ENCODE measurements at regions not wholly inside any gene's neighbourhood (a gene's known extent, or its start where the extent isn't known, plus 50 kb on each side); places are given as distances from the start of the nearest gene placed in this dataset.

GRCh38 chr6:95208621-95209020, 368.7 kb upstream of the MANEA start:
- Histone ChIP-seq H3K4me3 (replicated peaks in 1 of 3; ENCODE audit: low read depth in 2 of 3, low read length in 3 of 3) (no peak overlapping the region), H2AFZ (ENCODE audit: insufficient read depth, low read depth, low read length, poor library complexity, severe bottlenecking) (no peak overlapping the region), H3K9me3 (replicated peaks in 1 of 2; ENCODE audit: control insufficient read depth in 1 of 2, insufficient read depth in 1 of 2, low read length in 2 of 2) (no peaks in the 10 kb centered on the region), H3K4me1 (ENCODE audit: control insufficient read depth in 1 of 2, insufficient read depth in 2 of 2, low read length in 2 of 2) (no peaks in the 10 kb centered on the region), H3K27ac (ENCODE audit: low read depth in 1 of 2, low read length in 2 of 2) (no peak overlapping the region), H3K36me3 (replicated peaks in 1 of 2; ENCODE audit: control insufficient read depth in 1 of 2, insufficient read depth in 2 of 2, low read length in 2 of 2) (no peaks in the 10 kb centered on the region), H3K79me2 (ENCODE audit: insufficient read depth, low read length) (no peaks in the 10 kb centered on the region), H3K9ac (ENCODE audit: insufficient read depth, low read length, poor library complexity, severe bottlenecking) (no peak overlapping the region), H4K20me1 (ENCODE audit: insufficient read depth, low read length) (no peaks in the 10 kb centered on the region), H3K4me2 (replicated peaks; ENCODE audit: extremely low read depth, low read length, poor library complexity, severe bottlenecking) (no peak overlapping the region), H3K27me3 (ENCODE audit: control insufficient read depth in 2 of 2, insufficient read depth in 2 of 2, low read length in 2 of 2) (no peaks in the 10 kb centered on the region)
- H3K27ac Mint-ChIP-seq = no peak overlapping the region
- intact Hi-C loops (cut with micrococcal nuclease) = no loop called here
- no peaks in the 10 kb centered on the region for H3K4me1 Mint-ChIP-seq
- no CpG with 5 or more reads among the region's 2 CpGs for WGBS (ENCODE audit: insufficient coverage)
- no peaks in the 10 kb centered on the region for H3K27me3 Mint-ChIP-seq (ENCODE audit: low read depth in 3 of 3)
- no peak overlapping the region for H3K4me3 Mint-ChIP-seq
- no peak for DNase-seq
- H3K9me3 Mint-ChIP-seq = peaks cover 0 to 1% (median 0%) of the 10 kb centered on the region in 7 donors
- TF ChIP-seq CTCF (IDR thresholded peaks at IDR 0.05) = no peak
- H3K36me3 Mint-ChIP-seq = no peaks in the 10 kb centered on the region

GRCh38 chr6:95209074-95209473, 368.3 kb upstream of the MANEA start:
- no CpG with 5 or more reads among the region's 3 CpGs for WGBS (ENCODE audit: insufficient coverage)
- H3K36me3 ChIP-seq (replicated peaks in 1 of 2; ENCODE audit: control insufficient read depth in 1 of 2, insufficient read depth in 2 of 2, low read length in 2 of 2) = no peaks in the 10 kb centered on the region
- TF ChIP-seq CTCF (IDR thresholded peaks at IDR 0.05) = no peak
- no peak overlapping the region for H2AFZ ChIP-seq (ENCODE audit: insufficient read depth, low read depth, low read length, poor library complexity, severe bottlenecking)
- H3K9me3 ChIP-seq (replicated peaks in 1 of 2; ENCODE audit: control insufficient read depth in 1 of 2, insufficient read depth in 1 of 2, low read length in 2 of 2) = no peaks in the 10 kb centered on the region
- H3K79me2 ChIP-seq (ENCODE audit: insufficient read depth, low read length) = no peaks in the 10 kb centered on the region
- H3K4me2 ChIP-seq (replicated peaks; ENCODE audit: extremely low read depth, low read length, poor library complexity, severe bottlenecking) = no peak overlapping the region
- H3K4me3 Mint-ChIP-seq = no peak overlapping the region
- DNase-seq = no peak
- no peaks in the 10 kb centered on the region for H3K27me3 ChIP-seq (ENCODE audit: control insufficient read depth in 2 of 2, insufficient read depth in 2 of 2, low read length in 2 of 2)
- H3K4me3 ChIP-seq (replicated peaks in 1 of 3; ENCODE audit: low read depth in 2 of 3, low read length in 3 of 3) = no peak overlapping the region
- H3K27ac ChIP-seq (ENCODE audit: low read depth in 1 of 2, low read length in 2 of 2) = no peak overlapping the region
- H3K9me3 Mint-ChIP-seq = peaks cover 0 to 1% (median 0%) of the 10 kb centered on the region in 7 donors
- no peak overlapping the region for H3K27ac Mint-ChIP-seq
- no peaks in the 10 kb centered on the region for H3K4me1 Mint-ChIP-seq
- H3K36me3 Mint-ChIP-seq = no peaks in the 10 kb centered on the region
- no peaks in the 10 kb centered on the region for H3K27me3 Mint-ChIP-seq (ENCODE audit: low read depth in 3 of 3)
- H4K20me1 ChIP-seq (ENCODE audit: insufficient read depth, low read length) = no peaks in the 10 kb centered on the region
- no peak overlapping the region for H3K9ac ChIP-seq (ENCODE audit: insufficient read depth, low read length, poor library complexity, severe bottlenecking)
- intact Hi-C loops (cut with micrococcal nuclease) = no loop called here
- no peaks in the 10 kb centered on the region for H3K4me1 ChIP-seq (ENCODE audit: control insufficient read depth in 1 of 2, insufficient read depth in 2 of 2, low read length in 2 of 2)

Data from CD14-positive monocyte (primary cell).